NCI-H1694 (cell line): ENCODE measurements at regions not wholly inside any gene's neighbourhood (a gene's known extent, or its start where the extent isn't known, plus 50 kb on each side); places are given as distances from the start of the nearest gene placed in this dataset.
A peak's percentile ranks its signal among the peaks of the same experiment; 100 is the strongest.
"Not testable (repeated sequence)": the region's sequence is repeated elsewhere in the genome, so short reads cannot be mapped to it uniquely, and the experiment has no call there.

Experiments
- DNase-seq: peaks from one replicate; lab custom pipeline; 2025; lab: John Stamatoyannopoulos, UW

- DNase-seq, result no peak
These were observed 55.0 kb upstream of the IL33 start for GRCh38 chr9:6160579-6160978.

- no peak for DNase-seq
These were observed 62.2 kb upstream of the IL33 start for GRCh38 chr9:6153425-6153824.

- no peak for DNase-seq
These were observed 62.8 kb upstream of the IL33 start for GRCh38 chr9:6152788-6153187.

GRCh38 chr9:6150483-6150882 is 65.1 kb upstream of the IL33 start:
- no peak for DNase-seq

GRCh38 chr9:6149315-6149714 is 66.3 kb upstream of the IL33 start:
- DNase-seq, result no peak

- DNase-seq, result no peak
These were observed 67.8 kb upstream of the IL33 start for GRCh38 chr9:6147846-6148245.

- DNase-seq, result no peak
These were observed 70.7 kb upstream of the IL33 start for GRCh38 chr9:6144947-6145346.

- DNase-seq, result no peak
These were observed 72.7 kb upstream of the IL33 start for GRCh38 chr9:6142799-6143454.

- not testable (repeated sequence) for DNase-seq
These were observed 79.8 kb upstream of the IL33 start for GRCh38 chr9:6135780-6136179.

GRCh38 chr9:6134661-6135180 is 80.9 kb upstream of the IL33 start:
- no peak for DNase-seq

- DNase-seq, result no peak
These were observed 82.1 kb upstream of the IL33 start for GRCh38 chr9:6133346-6134063.

- DNase-seq, result no peak
These were observed 83.0 kb upstream of the IL33 start for GRCh38 chr9:6132650-6133049.

GRCh38 chr9:6128030-6128429 is 87.6 kb upstream of the IL33 start:
- DNase-seq, result no peak

GRCh38 chr9:6126377-6126776 is 89.2 kb upstream of the IL33 start:
- DNase-seq, result no peak

GRCh38 chr9:6123416-6123815 is 92.2 kb upstream of the IL33 start:
- no peak for DNase-seq

GRCh38 chr9:6121707-6122106 is 93.9 kb upstream of the IL33 start:
- no peak for DNase-seq

- DNase-seq, result no peak
These were observed 99.0 kb upstream of the RANBP6 start for GRCh38 chr9:6114424-6114823.

- DNase-seq, result no peak
These were observed 98.4 kb upstream of the RANBP6 start for GRCh38 chr9:6113819-6114218.

GRCh38 chr9:6113312-6113711 is 97.9 kb upstream of the RANBP6 start:
- DNase-seq, result no peak

- DNase-seq, result no peak
These were observed 94.6 kb upstream of the RANBP6 start for GRCh38 chr9:6109986-6110385.

GRCh38 chr9:6109571-6109970 is 94.1 kb upstream of the RANBP6 start:
- DNase-seq, result no peak

GRCh38 chr9:6106711-6107339 is 91.4 kb upstream of the RANBP6 start:
- DNase-seq, result peak; percentile 1

GRCh38 chr9:6105738-6106137 is 90.3 kb upstream of the RANBP6 start:
- DNase-seq, result no peak
